Uterus (tissue), 2 donors: ENCODE measurements at regions not wholly inside any gene's neighbourhood (a gene's known extent, or its start where the extent isn't known, plus 50 kb on each side); places are given as distances from the start of the nearest gene placed in this dataset.

Experiments
- CTCF ChIP-seq, 4 experiments: fragments of 200-600 bp in 2 of 4; fragments of 450-650 bp in 2 of 4; sonication (generic) in 2 of 4; IDR thresholded peaks; one replicate each; pipeline ENCODE4 v1.5.1; 2016 to 2019; ENCODE audit warnings: antibody characterized with exemption in 4 of 4, mild to moderate bottlenecking in 2 of 4, moderate library complexity in 1 of 4
- POLR2A ChIP-seq, 2 donors: fragments of 450-650 bp; IDR thresholded peaks; one replicate each; pipeline ENCODE4 v1.6.1; 2016; ENCODE audit warnings: antibody characterized with exemption in 2 of 2, mild to moderate bottlenecking in 1 of 2, moderate library complexity in 1 of 2

- TF ChIP-seq CTCF (IDR thresholded peaks at IDR 0.05) (no peak), POLR2A (IDR thresholded peaks at IDR 0.05) (no peak)
Measured at GRCh38 chr13:62793850-62794249, 1378.2 kb upstream of the PCDH20 start.
